OCI-LY1 (cell line): ENCODE measurements at regions not wholly inside any gene's neighbourhood (a gene's known extent, or its start where the extent isn't known, plus 50 kb on each side); places are given as distances from the start of the nearest gene placed in this dataset.

Source experiments
- EZH2 ChIP-seq: fragments of 200-600 bp; sonication (generic), shearing (Covaris generic); IDR thresholded peaks from 2 replicates; pipeline ENCODE4 v1.8.0; 2017; ENCODE audit warnings: borderline replicate concordance, mixed run types, mild to moderate bottlenecking, antibody characterized with exemption, low read length, moderate library complexity, mixed read lengths
- TF ChIP-seq, protein P1 (sequence below): fragments of 200-600 bp; sonication (generic), shearing (Covaris generic); IDR thresholded peaks from 2 replicates; pipeline ENCODE4 v1.5.1; 2017; ENCODE audit warnings: mild to moderate bottlenecking, antibody characterized with exemption, low read length, moderate library complexity, mixed read lengths

DNA sequence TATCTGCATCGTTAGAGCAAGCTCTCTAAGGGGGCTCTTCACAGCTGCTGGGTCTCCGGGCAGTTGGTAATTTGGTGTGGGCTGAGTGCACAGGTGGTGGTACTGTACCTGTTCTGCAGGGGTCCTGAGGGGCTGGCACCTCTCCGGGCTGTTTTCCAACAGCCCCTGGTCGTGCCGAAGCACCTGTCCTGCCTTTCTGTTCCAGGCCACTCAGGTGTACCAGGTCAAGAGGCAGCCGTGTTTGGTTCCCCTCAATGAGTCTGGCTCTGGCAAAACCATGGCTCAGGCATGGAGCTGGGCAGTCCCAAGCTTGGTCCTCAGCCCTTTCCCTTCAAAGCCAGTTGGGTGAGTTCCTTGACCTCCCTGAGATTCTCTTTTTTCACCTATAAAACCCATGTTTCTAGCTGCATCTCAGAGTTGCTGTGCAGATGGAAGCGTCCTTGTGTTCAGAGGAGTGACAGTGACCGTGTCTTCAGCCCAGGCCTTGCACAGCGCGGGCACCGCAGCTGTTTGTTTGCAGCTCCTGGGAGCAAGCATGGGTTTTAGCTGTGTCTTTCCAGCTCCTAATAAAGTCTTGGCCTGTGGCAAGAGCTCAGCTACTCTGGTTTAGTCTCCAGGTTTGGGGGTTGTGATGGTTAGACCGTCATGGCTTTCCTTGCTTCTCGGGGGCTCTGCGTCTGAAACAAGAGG is 110.9 kb downstream of the GLI2 start:
- TF ChIP-seq EZH2: no peak
- TF ChIP-seq, protein P1, sequence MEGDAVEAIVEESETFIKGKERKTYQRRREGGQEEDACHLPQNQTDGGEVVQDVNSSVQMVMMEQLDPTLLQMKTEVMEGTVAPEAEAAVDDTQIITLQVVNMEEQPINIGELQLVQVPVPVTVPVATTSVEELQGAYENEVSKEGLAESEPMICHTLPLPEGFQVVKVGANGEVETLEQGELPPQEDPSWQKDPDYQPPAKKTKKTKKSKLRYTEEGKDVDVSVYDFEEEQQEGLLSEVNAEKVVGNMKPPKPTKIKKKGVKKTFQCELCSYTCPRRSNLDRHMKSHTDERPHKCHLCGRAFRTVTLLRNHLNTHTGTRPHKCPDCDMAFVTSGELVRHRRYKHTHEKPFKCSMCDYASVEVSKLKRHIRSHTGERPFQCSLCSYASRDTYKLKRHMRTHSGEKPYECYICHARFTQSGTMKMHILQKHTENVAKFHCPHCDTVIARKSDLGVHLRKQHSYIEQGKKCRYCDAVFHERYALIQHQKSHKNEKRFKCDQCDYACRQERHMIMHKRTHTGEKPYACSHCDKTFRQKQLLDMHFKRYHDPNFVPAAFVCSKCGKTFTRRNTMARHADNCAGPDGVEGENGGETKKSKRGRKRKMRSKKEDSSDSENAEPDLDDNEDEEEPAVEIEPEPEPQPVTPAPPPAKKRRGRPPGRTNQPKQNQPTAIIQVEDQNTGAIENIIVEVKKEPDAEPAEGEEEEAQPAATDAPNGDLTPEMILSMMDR: no peak
